Left kidney (tissue), 1 donor: ENCODE measurements at regions not wholly inside any gene's neighbourhood (a gene's known extent, or its start where the extent isn't known, plus 50 kb on each side); places are given as distances from the start of the nearest gene placed in this dataset.

Experiments
- DNase-seq: peaks from one replicate; pipeline ENCODE4 v3.0.0-alpha.2; 2013

GRCh38 chr20:63087236-63087871 is 80.6 kb upstream of the BHLHE23 start:
- no peak for DNase-seq

GRCh38 chr20:63086421-63087235 is 79.9 kb upstream of the BHLHE23 start:
- no peak for DNase-seq

- DNase-seq, result no peak
Observed at GRCh38 chr20:63085151-63085861, 78.5 kb upstream of the BHLHE23 start.

GRCh38 chr20:63084563-63084927 is 77.8 kb upstream of the BHLHE23 start:
- no peak for DNase-seq

GRCh38 chr20:63083831-63084562 is 77.2 kb upstream of the BHLHE23 start:
- no peak for DNase-seq

- no peak for DNase-seq
Observed at GRCh38 chr20:63082939-63083735, 76.4 kb upstream of the BHLHE23 start.

- peak; percentile 67 for DNase-seq
Observed at GRCh38 chr20:63082308-63082938, 75.7 kb upstream of the BHLHE23 start.

- no peak for DNase-seq
Observed at GRCh38 chr20:63081831-63082230, 75.1 kb upstream of the BHLHE23 start.

- no peak for DNase-seq
Observed at GRCh38 chr20:63081351-63081750, 74.6 kb upstream of the BHLHE23 start.

- DNase-seq, result no peak
Observed at GRCh38 chr20:63080811-63081210, 74.0 kb upstream of the BHLHE23 start.

GRCh38 chr20:63080411-63080810 is 73.6 kb upstream of the BHLHE23 start:
- DNase-seq, result no peak

- no peak for DNase-seq
Observed at GRCh38 chr20:63079971-63080370, 73.2 kb upstream of the BHLHE23 start.

- no peak for DNase-seq
Observed at GRCh38 chr20:63077705-63078104, 70.9 kb upstream of the BHLHE23 start.

- DNase-seq, result no peak
Observed at GRCh38 chr20:63076421-63076820, 69.7 kb upstream of the BHLHE23 start.

- DNase-seq, result no peak
Observed at GRCh38 chr20:63074631-63075030, 67.9 kb upstream of the BHLHE23 start.

- no peak for DNase-seq
Observed at GRCh38 chr20:63074182-63074581, 67.4 kb upstream of the BHLHE23 start.

GRCh38 chr20:63073738-63074065 is 66.9 kb upstream of the BHLHE23 start:
- no peak for DNase-seq

GRCh38 chr20:63072991-63073737 is 66.4 kb upstream of the BHLHE23 start:
- no peak for DNase-seq

GRCh38 chr20:63072231-63072791 is 65.5 kb upstream of the BHLHE23 start:
- DNase-seq, result no peak

GRCh38 chr20:63071541-63072181 is 64.9 kb upstream of the BHLHE23 start:
- DNase-seq, result no peak
